Activated T-helper 1 cell treated with anti-CD3 and anti-CD28 coated beads, Interleukin-12 subunit alpha, Interleukin-12 subunit beta, Interleukin-2, Interleukin-4 antibody, amounts not matched to agents 30 ng/mL and 10 ng/mL and 1 ng/mL, durations not matched to agents 14 hours and 24 hours and 36 hours (primary cell): ENCODE measurements at regions not wholly inside any gene's neighbourhood (a gene's known extent, or its start where the extent isn't known, plus 50 kb on each side); places are given as distances from the start of the nearest gene placed in this dataset.
"Not testable (repeated sequence)": the region's sequence is repeated elsewhere in the genome, so short reads cannot be mapped to it uniquely, and the experiment has no call there.

ENCODE experiments used
- DNase-seq: peaks from one replicate; pipeline ENCODE4 v3.0.0; 2021; ENCODE audit warnings: low spot score
- H3K27ac Mint-ChIP-seq: one replicate; pipeline ENCODE4 v1.8.0; 2021; ENCODE audit warnings: mild to moderate bottlenecking, mixed read lengths
- H3K27me3 Mint-ChIP-seq: one replicate; pipeline ENCODE4 v1.8.0; 2022; ENCODE audit warnings: mild to moderate bottlenecking, moderate library complexity, mixed read lengths; ENCODE audit not compliant: insufficient read depth
- H3K36me3 Mint-ChIP-seq: one replicate; pipeline ENCODE4 v1.8.0; 2021; ENCODE audit warnings: low read depth, mixed read lengths
- H3K4me1 Mint-ChIP-seq: one replicate; pipeline ENCODE4 v1.8.0; 2021; ENCODE audit warnings: low read depth, mixed read lengths
- H3K4me3 Mint-ChIP-seq: one replicate; pipeline ENCODE4 v1.8.0; 2021; ENCODE audit warnings: mild to moderate bottlenecking, moderate library complexity, mixed read lengths
- H3K9me3 Mint-ChIP-seq: one replicate; pipeline ENCODE4 v1.8.0; 2021; ENCODE audit warnings: mixed read lengths
- intact Hi-C: fragments of 100-400 bp; cut with micrococcal nuclease; formaldehyde crosslinking; loops from one replicate; pipeline ENCODE4 v1.15.1; 2024

DNA sequence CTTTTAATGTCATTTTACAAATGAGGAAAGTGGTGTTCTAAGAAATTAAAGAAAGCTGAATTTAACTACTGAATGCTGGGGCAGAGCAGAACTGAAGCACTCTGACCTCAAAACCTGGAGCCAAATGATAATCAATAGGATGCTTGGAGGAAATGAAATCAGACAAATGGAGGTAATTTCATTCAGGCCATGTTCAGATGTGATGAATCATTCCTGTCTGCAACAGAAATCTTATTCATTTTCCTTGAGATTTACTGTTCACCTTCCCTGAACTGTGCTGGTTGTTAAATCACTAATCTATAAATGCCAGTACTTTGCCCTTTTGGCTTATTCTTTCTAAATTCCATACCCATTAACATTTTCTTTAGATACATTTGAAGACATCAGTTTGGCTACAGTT lies 85.6 kb upstream of the SNX7 start:
- H3K36me3 Mint-ChIP-seq, result no peaks in the 10 kb centered on the region
- intact Hi-C loops, result no loop called here
- DNase-seq, result no peak
- no peak overlapping the region for H3K4me3 Mint-ChIP-seq
- H3K4me1 Mint-ChIP-seq, result no peaks in the 10 kb centered on the region
- no peaks in the 10 kb centered on the region for H3K27me3 Mint-ChIP-seq
- no peak overlapping the region for H3K27ac Mint-ChIP-seq
- H3K9me3 Mint-ChIP-seq, result no peaks in the 10 kb centered on the region

GRCh38 chr1:98565951-98566350 lies 95.6 kb upstream of the SNX7 start:
- no peak for DNase-seq
- Mint-ChIP-seq H3K9me3 (peaks cover 17% of the 10 kb centered on the region), H3K4me3 (no peak overlapping the region), H3K27me3 (no peaks in the 10 kb centered on the region), H3K4me1 (no peaks in the 10 kb centered on the region), H3K36me3 (no peaks in the 10 kb centered on the region), H3K27ac (no peak overlapping the region)
- intact Hi-C loops, result no loop called here

- Mint-ChIP-seq H3K4me1 (no peaks in the 10 kb centered on the region), H3K27ac (no peak overlapping the region), H3K4me3 (no peak overlapping the region), H3K27me3 (no peaks in the 10 kb centered on the region), H3K9me3 (peaks cover 12% of the 10 kb centered on the region), H3K36me3 (no peaks in the 10 kb centered on the region)
- no peak for DNase-seq
- intact Hi-C loops, result no loop called here
Measured at GRCh38 chr1:98559291-98559690, 102.2 kb upstream of the SNX7 start.

GRCh38 chr1:98557895-98558294 lies 103.6 kb upstream of the SNX7 start:
- intact Hi-C loops, result no loop called here
- Mint-ChIP-seq H3K4me3 (no peak overlapping the region), H3K4me1 (no peaks in the 10 kb centered on the region), H3K36me3 (no peaks in the 10 kb centered on the region), H3K27me3 (no peaks in the 10 kb centered on the region), H3K27ac (no peak overlapping the region), H3K9me3 (peaks cover 4% of the 10 kb centered on the region)
- no peak for DNase-seq

DNA sequence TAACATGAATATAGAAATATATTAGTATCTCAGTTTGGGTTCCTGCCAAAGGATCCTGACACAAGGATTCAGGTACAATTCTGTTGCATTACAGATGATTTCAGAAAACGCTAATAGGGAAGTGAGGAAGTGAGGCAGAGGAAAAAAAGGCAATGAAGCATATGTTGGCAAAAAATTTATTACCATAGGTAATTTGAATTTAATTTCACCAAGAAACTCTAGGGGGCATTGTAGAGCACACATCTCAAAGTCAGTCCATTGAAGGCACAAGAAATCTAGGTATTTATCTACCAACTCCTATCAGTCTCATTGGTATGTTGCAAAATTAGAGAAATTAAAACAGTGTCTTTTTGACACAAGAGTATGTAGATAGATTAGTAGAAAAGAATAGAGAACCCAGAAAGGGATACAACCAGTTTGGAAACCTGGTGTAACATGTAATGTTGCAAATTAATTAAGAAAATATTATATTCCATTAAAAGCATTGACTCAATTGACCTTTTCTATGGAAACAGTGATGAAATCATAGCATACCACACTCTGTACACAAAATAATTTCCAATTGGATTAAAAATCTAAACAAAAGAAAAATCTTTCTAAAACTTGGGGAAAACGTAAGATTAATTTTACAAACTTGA lies 104.9 kb upstream of the SNX7 start:
- Mint-ChIP-seq H3K36me3 (no peaks in the 10 kb centered on the region), H3K27me3 (no peaks in the 10 kb centered on the region), H3K9me3 (no peaks in the 10 kb centered on the region), H3K4me1 (no peaks in the 10 kb centered on the region), H3K27ac (no peak overlapping the region), H3K4me3 (no peak overlapping the region)
- no peak for DNase-seq
- intact Hi-C loops, result no loop called here

GRCh38 chr1:98555814-98556213 lies 105.7 kb upstream of the SNX7 start:
- H3K4me1 Mint-ChIP-seq, result no peaks in the 10 kb centered on the region
- peaks cover 3% of the 10 kb centered on the region for H3K9me3 Mint-ChIP-seq
- DNase-seq, result no peak
- no peak overlapping the region for H3K27ac Mint-ChIP-seq
- H3K36me3 Mint-ChIP-seq, result no peaks in the 10 kb centered on the region
- H3K4me3 Mint-ChIP-seq, result no peak overlapping the region
- intact Hi-C loops, result no loop called here
- H3K27me3 Mint-ChIP-seq, result no peaks in the 10 kb centered on the region

DNA sequence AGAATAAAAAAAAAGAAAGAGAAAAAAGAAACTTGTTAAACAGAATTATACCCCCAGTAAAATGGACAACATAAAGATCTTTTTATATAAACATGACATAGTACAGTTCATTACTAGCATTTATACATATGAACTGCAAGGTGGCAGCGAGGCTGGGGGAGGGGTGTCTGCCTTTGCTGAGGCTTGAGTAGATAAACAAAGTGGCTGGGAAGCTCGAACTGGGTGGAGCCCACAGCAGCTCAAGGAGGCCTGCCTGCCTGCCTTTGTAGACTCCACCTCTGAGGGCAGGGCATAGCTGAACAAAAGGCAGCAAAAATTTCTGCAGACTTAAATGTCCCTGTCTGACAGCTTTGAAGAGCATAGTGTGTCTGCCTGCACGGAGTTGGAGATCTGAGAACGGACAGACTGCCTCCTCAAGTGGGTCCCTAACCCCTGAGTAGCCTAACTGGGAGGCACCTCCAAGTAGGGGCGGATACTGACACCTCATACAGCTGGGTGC lies 108.9 kb upstream of the SNX7 start:
- intact Hi-C loops, H3K9me3 Mint-ChIP-seq, H3K36me3 Mint-ChIP-seq, H3K4me3 Mint-ChIP-seq, H3K27ac Mint-ChIP-seq, H3K4me1 Mint-ChIP-seq, DNase-seq, H3K27me3 Mint-ChIP-seq: not testable (repeated sequence)

GRCh38 chr1:98550076-98550475 lies 111.4 kb upstream of the SNX7 start:
- Mint-ChIP-seq H3K4me3 (no peak overlapping the region), H3K4me1 (no peaks in the 10 kb centered on the region), H3K27me3 (no peaks in the 10 kb centered on the region), H3K9me3 (peaks cover 3% of the 10 kb centered on the region), H3K36me3 (no peaks in the 10 kb centered on the region), H3K27ac (no peak overlapping the region)
- DNase-seq, result no peak
- intact Hi-C loops, result no loop called here

GRCh38 chr1:98546319-98546718 lies 115.2 kb upstream of the SNX7 start:
- Mint-ChIP-seq H3K27ac (no peak overlapping the region), H3K4me1 (no peaks in the 10 kb centered on the region), H3K36me3 (no peaks in the 10 kb centered on the region), H3K27me3 (no peaks in the 10 kb centered on the region), H3K4me3 (no peak overlapping the region), H3K9me3 (peaks cover under 1% of the 10 kb centered on the region)
- intact Hi-C loops, result no loop called here
- no peak for DNase-seq

GRCh38 chr1:98538106-98538505 lies 123.4 kb upstream of the SNX7 start:
- no peaks in the 10 kb centered on the region for H3K9me3 Mint-ChIP-seq

DNA sequence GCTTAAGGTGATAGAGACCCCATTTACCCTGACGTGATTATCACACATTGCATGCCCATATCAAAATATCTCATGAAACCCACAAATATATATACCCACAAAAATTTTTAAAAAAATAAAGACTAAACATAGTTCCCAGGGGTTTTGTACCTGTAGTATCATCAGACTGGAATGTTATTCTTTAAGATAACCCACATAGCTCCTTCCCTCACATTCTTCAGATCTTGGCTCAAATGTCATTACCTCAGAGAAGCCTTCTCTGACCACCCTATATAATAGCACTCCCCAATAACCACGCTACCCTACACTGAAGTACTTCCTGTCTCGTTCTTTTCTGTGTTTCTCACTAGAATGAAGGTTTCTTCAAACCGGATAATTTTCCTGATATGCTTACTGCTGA lies 138.3 kb upstream of the SNX7 start:
- no peaks in the 10 kb centered on the region for H3K27me3 Mint-ChIP-seq
- H3K27ac Mint-ChIP-seq, result no peak overlapping the region
- H3K4me1 Mint-ChIP-seq, result no peaks in the 10 kb centered on the region
- H3K9me3 Mint-ChIP-seq, result peaks cover 17% of the 10 kb centered on the region
- H3K4me3 Mint-ChIP-seq, result no peak overlapping the region
- intact Hi-C loops, result no loop called here
- H3K36me3 Mint-ChIP-seq, result no peaks in the 10 kb centered on the region
- DNase-seq, result no peak

More at GRCh38 chr1:98538106-98538505, 123.4 kb upstream of the SNX7 start:
- DNase-seq, result no peak
- Mint-ChIP-seq H3K36me3 (no peaks in the 10 kb centered on the region), H3K27me3 (no peaks in the 10 kb centered on the region), H3K4me3 (no peak overlapping the region), H3K27ac (no peak overlapping the region), H3K4me1 (no peaks in the 10 kb centered on the region)
- intact Hi-C loops, result no loop called here

GRCh38 chr1:98516306-98516705 lies 145.2 kb upstream of the SNX7 start:
- Mint-ChIP-seq H3K27me3 (no peaks in the 10 kb centered on the region), H3K27ac (no peak overlapping the region), H3K4me3 (no peak overlapping the region), H3K4me1 (no peaks in the 10 kb centered on the region), H3K36me3 (no peaks in the 10 kb centered on the region), H3K9me3 (peaks cover 8% of the 10 kb centered on the region)
- intact Hi-C loops, result no loop called here
- DNase-seq, result no peak

DNA sequence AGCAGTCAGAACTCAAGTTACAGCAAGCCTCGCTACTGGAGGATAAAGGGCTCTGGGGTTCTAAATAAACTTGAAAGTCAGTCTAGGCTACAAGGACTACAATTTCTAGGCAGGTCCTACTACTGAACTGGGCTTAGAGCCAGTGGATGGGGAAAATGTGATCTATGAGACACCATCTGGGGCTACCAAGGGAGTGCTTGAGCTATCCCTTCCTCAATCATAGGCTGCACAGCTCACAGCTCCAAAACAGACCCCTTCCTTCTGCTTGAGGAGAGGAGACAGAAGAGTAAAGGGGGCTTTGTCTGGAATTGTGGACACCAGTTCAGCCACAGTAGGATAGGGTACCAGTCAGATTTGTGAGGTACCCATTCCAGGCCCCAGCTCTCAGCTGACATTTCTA lies 145.8 kb upstream of the SNX7 start:
- Mint-ChIP-seq H3K36me3 (no peaks in the 10 kb centered on the region), H3K9me3 (peaks cover 8% of the 10 kb centered on the region), H3K27me3 (no peaks in the 10 kb centered on the region), H3K4me1 (no peaks in the 10 kb centered on the region), H3K27ac (no peak overlapping the region), H3K4me3 (no peak overlapping the region)
- intact Hi-C loops, result no loop called here
- DNase-seq, result no peak

DNA sequence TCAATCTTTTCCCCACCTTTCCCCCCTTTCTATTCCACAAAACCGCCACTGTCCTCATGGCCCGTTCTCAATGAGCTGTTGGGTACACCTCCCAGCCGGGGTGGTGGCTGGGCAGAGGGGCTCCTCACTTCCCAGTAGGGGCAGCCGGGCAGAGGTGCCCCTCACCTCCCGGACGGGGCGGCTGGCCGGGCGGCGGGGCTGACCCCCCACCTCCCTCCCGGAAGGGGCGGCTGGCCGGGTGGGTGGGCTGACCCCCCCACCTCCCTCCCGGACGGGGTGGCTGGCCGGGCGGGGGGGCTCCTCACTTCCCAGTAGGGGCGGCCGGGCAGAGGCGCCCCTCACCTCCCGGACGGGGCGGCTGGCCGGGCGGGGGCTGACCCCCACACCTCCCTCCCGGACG lies 149.3 kb upstream of the SNX7 start:
- H3K36me3 Mint-ChIP-seq, intact Hi-C loops, H3K27me3 Mint-ChIP-seq: not testable (repeated sequence)

More for the DNA sequence above, 149.3 kb upstream of the SNX7 start:
- H3K4me1 Mint-ChIP-seq, DNase-seq, H3K4me3 Mint-ChIP-seq, H3K27ac Mint-ChIP-seq, H3K9me3 Mint-ChIP-seq: not testable (repeated sequence)
